ENCODE measurements at regions not wholly inside any gene's neighbourhood (a gene's known extent, or its start where the extent isn't known, plus 50 kb on each side); places are given as distances from the start of the nearest gene placed in this dataset.
"Not testable (repeated sequence)": the region's sequence is repeated elsewhere in the genome, so short reads cannot be mapped to it uniquely, and the experiment has no call there.

- no peak for DNase-seq
These were observed 206.1 kb downstream of the KCNJ2 start for GRCh38 chr17:70375406-70375805.

- no peak for DNase-seq
These were observed 206.8 kb downstream of the KCNJ2 start for GRCh38 chr17:70375813-70376770.

GRCh38 chr17:70377654-70378053 is 208.3 kb downstream of the KCNJ2 start:
- no peak for DNase-seq

- peak; percentile 16 for DNase-seq
These were observed 208.7 kb downstream of the KCNJ2 start for GRCh38 chr17:70378076-70378475.

- DNase-seq, result no peak
These were observed 210.6 kb downstream of the KCNJ2 start for GRCh38 chr17:70379945-70380344.

GRCh38 chr17:70381916-70382315 is 212.6 kb downstream of the KCNJ2 start:
- not testable (repeated sequence) for DNase-seq

GRCh38 chr17:70388326-70388725 is 219.0 kb downstream of the KCNJ2 start:
- no peak for DNase-seq

GRCh38 chr17:70389232-70389757 is 220.0 kb downstream of the KCNJ2 start:
- not testable (repeated sequence) for DNase-seq

GRCh38 chr17:70390049-70390448 is 220.7 kb downstream of the KCNJ2 start:
- DNase-seq, result peak; percentile 7

GRCh38 chr17:70394473-70395232 is 225.3 kb downstream of the KCNJ2 start:
- DNase-seq, result no peak

GRCh38 chr17:70405492-70406220 is 236.3 kb downstream of the KCNJ2 start:
- no peak for DNase-seq

GRCh38 chr17:70407506-70407905 is 238.2 kb downstream of the KCNJ2 start:
- no peak for DNase-seq

GRCh38 chr17:70408768-70409167 is 239.4 kb downstream of the KCNJ2 start:
- DNase-seq, result no peak

GRCh38 chr17:70414300-70414699 is 245.0 kb downstream of the KCNJ2 start:
- DNase-seq, result no peak

- DNase-seq, result no peak
These were observed 251.6 kb downstream of the KCNJ2 start for GRCh38 chr17:70420861-70421445.

- no peak for DNase-seq
These were observed 253.5 kb downstream of the KCNJ2 start for GRCh38 chr17:70422862-70423261.

GRCh38 chr17:70423562-70423961 is 254.2 kb downstream of the KCNJ2 start:
- DNase-seq, result no peak

- DNase-seq, result no peak
These were observed 257.4 kb downstream of the KCNJ2 start for GRCh38 chr17:70426752-70427151.

- no peak for DNase-seq
These were observed 265.5 kb downstream of the KCNJ2 start for GRCh38 chr17:70434536-70435490.

GRCh38 chr17:70437656-70438055 is 268.3 kb downstream of the KCNJ2 start:
- no peak for DNase-seq
